ENCODE measurements at regions not wholly inside any gene's neighbourhood (a gene's known extent, or its start where the extent isn't known, plus 50 kb on each side); places are given as distances from the start of the nearest gene placed in this dataset.
"Not testable (repeated sequence)": the region's sequence is repeated elsewhere in the genome, so short reads cannot be mapped to it uniquely, and the experiment has no call there.

DNA sequence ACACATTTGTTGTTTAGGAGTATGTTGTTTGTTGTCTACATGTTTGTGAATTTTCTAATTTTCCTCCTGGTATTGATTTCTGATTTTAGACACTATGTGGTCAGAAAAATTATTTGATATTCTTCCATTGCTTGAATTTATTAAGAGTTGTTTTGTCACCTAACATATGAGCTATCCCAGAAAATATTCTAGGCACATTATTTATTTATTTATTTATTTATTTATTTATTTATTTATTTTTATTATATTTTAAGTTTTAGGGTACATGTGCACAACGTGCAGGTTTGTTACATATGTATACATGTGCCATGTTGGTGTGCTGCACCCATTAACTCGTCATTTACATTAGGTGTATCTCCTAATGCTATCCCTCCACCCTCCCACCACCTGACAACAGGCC is 320.8 kb upstream of the CCNG1 start:
- not testable (repeated sequence) for TF ChIP-seq POLR2A (IDR thresholded peaks at IDR 0.05; ENCODE audit: low read depth)
- TF ChIP-seq, protein P1, sequence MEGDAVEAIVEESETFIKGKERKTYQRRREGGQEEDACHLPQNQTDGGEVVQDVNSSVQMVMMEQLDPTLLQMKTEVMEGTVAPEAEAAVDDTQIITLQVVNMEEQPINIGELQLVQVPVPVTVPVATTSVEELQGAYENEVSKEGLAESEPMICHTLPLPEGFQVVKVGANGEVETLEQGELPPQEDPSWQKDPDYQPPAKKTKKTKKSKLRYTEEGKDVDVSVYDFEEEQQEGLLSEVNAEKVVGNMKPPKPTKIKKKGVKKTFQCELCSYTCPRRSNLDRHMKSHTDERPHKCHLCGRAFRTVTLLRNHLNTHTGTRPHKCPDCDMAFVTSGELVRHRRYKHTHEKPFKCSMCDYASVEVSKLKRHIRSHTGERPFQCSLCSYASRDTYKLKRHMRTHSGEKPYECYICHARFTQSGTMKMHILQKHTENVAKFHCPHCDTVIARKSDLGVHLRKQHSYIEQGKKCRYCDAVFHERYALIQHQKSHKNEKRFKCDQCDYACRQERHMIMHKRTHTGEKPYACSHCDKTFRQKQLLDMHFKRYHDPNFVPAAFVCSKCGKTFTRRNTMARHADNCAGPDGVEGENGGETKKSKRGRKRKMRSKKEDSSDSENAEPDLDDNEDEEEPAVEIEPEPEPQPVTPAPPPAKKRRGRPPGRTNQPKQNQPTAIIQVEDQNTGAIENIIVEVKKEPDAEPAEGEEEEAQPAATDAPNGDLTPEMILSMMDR (IDR thresholded peaks at IDR 0.05): not testable (repeated sequence)
